Loucy (cell line): ENCODE measurements at regions not wholly inside any gene's neighbourhood (a gene's known extent, or its start where the extent isn't known, plus 50 kb on each side); places are given as distances from the start of the nearest gene placed in this dataset.

ENCODE experiments used
- EZH2phosphoT487 ChIP-seq: fragments of 200-600 bp; IDR thresholded peaks from 2 replicates; pipeline ENCODE4 v1.6.1; 2018; ENCODE audit warnings: antibody characterized with exemption, mild to moderate bottlenecking, moderate library complexity, borderline replicate concordance
- TF ChIP-seq, protein P1 (sequence below): fragments of 200-600 bp; sonication (generic); conservative IDR thresholded peaks from 2 replicates; pipeline ENCODE4 v1.5.1; 2014; ENCODE audit warnings: mild to moderate bottlenecking, antibody characterized with exemption, low read length

DNA sequence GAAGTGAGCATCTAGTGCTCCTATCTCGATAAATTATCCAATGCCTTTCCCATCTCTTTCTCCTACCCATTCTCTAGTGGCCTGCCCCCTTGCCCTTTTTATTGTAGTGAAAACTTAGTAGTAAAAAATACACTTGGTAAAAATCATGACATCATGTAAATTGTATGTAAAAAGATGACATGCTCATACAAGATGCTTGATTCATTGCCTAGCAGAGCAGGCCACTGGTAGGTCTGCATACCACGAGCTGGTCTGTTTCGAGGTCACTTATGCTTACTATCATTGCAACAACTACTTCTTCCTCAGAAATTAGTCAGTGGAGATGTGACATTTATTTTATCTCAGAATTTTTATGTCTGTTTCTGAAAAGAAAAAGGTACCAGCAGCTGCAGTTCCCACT is 177.3 kb downstream of the C9orf152 start:
- TF ChIP-seq, protein P1, sequence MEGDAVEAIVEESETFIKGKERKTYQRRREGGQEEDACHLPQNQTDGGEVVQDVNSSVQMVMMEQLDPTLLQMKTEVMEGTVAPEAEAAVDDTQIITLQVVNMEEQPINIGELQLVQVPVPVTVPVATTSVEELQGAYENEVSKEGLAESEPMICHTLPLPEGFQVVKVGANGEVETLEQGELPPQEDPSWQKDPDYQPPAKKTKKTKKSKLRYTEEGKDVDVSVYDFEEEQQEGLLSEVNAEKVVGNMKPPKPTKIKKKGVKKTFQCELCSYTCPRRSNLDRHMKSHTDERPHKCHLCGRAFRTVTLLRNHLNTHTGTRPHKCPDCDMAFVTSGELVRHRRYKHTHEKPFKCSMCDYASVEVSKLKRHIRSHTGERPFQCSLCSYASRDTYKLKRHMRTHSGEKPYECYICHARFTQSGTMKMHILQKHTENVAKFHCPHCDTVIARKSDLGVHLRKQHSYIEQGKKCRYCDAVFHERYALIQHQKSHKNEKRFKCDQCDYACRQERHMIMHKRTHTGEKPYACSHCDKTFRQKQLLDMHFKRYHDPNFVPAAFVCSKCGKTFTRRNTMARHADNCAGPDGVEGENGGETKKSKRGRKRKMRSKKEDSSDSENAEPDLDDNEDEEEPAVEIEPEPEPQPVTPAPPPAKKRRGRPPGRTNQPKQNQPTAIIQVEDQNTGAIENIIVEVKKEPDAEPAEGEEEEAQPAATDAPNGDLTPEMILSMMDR = no peak
- TF ChIP-seq EZH2phosphoT487 = no peak
